Peyer's patch (tissue), 4 donors: ENCODE measurements at regions not wholly inside any gene's neighbourhood (a gene's known extent, or its start where the extent isn't known, plus 50 kb on each side); places are given as distances from the start of the nearest gene placed in this dataset.

Experiments used
- CTCF ChIP-seq, 6 experiments: fragments of 450-650 bp in 4 of 6; fragments of 200-600 bp in 2 of 6; sonication (generic) in 1 of 6; IDR thresholded peaks; one replicate each; pipeline ENCODE4 v1.5.1; 2017 to 2019; ENCODE audit warnings: antibody characterized with exemption in 6 of 6, mild to moderate bottlenecking in 3 of 6, moderate library complexity in 1 of 6
- POLR2A ChIP-seq, 2 donors: fragments of 450-650 bp; IDR thresholded peaks; one replicate each; pipeline ENCODE4 v1.5.1; 2017; ENCODE audit warnings: antibody characterized with exemption in 2 of 2, mild to moderate bottlenecking in 2 of 2, moderate library complexity in 2 of 2

- TF ChIP-seq CTCF (IDR thresholded peaks at IDR 0.05) (no peak), POLR2A (IDR thresholded peaks at IDR 0.05) (no peak)
These were observed 113.4 kb upstream of the ATXN3L start for GRCh38 chrX:13433298-13433605.
